Esophagus muscularis mucosa (tissue), 3 donors: ENCODE measurements at regions not wholly inside any gene's neighbourhood (a gene's known extent, or its start where the extent isn't known, plus 50 kb on each side); places are given as distances from the start of the nearest gene placed in this dataset.

ENCODE experiments used
- EP300 ChIP-seq: sonication (generic); formaldehyde crosslinking; IDR thresholded peaks from one replicate; pipeline ENCODE4 v1.6.1; 2017; ENCODE audit warnings: antibody characterized with exemption
- TF ChIP-seq, protein P1 (sequence below), 3 experiments: fragments of 200-600 bp in 2 of 3; fragments of 450-650 bp in 1 of 3; sonication (generic) in 2 of 3; IDR thresholded peaks; one replicate each; pipeline ENCODE4 v1.5.1; 2017 to 2019; ENCODE audit warnings: antibody characterized with exemption in 3 of 3, mild to moderate bottlenecking in 2 of 3, moderate library complexity in 1 of 3

DNA sequence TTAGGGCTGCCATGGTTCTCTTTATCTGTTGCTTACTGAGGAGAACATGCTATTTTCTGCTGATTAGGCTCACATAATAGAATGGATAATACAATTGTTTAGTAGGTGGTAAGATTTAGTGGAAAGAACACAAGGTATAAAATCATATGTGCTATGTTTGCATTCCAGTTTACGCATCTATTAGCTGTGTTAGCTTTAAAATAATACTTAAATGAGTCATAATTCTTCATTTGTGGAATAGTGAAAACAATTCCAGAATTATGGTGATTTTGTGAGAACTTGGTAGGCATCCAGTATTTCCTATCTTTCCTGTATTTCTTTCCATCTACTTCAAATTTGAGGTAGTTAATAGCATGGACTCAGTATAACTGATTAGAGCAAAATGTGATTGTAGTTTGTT is 1585.5 kb upstream of the LRRTM3 start:
- TF ChIP-seq EP300: no peak
- TF ChIP-seq, protein P1, sequence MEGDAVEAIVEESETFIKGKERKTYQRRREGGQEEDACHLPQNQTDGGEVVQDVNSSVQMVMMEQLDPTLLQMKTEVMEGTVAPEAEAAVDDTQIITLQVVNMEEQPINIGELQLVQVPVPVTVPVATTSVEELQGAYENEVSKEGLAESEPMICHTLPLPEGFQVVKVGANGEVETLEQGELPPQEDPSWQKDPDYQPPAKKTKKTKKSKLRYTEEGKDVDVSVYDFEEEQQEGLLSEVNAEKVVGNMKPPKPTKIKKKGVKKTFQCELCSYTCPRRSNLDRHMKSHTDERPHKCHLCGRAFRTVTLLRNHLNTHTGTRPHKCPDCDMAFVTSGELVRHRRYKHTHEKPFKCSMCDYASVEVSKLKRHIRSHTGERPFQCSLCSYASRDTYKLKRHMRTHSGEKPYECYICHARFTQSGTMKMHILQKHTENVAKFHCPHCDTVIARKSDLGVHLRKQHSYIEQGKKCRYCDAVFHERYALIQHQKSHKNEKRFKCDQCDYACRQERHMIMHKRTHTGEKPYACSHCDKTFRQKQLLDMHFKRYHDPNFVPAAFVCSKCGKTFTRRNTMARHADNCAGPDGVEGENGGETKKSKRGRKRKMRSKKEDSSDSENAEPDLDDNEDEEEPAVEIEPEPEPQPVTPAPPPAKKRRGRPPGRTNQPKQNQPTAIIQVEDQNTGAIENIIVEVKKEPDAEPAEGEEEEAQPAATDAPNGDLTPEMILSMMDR (IDR thresholded peaks at IDR 0.05): no peak
